Testis (tissue), 2 donors: ENCODE measurements at regions not wholly inside any gene's neighbourhood (a gene's known extent, or its start where the extent isn't known, plus 50 kb on each side); places are given as distances from the start of the nearest gene placed in this dataset.

Source experiments
- DNase-seq: peaks from one replicate; pipeline ENCODE4 v3.0.0-alpha.2; 2019
- H3K27ac ChIP-seq, 2 donors: fragments of 200-600 bp; sonication (generic); one replicate each; pipeline ENCODE4 v1.5.1; 2019
- H3K27me3 ChIP-seq: fragments of 200-600 bp; sonication (generic); one replicate; pipeline ENCODE4 v1.5.1; 2019
- H3K36me3 ChIP-seq: fragments of 200-600 bp; sonication (generic); one replicate; pipeline ENCODE4 v1.5.1; 2017; ENCODE audit warnings: low read depth; ENCODE audit errors: missing control alignments
- H3K4me1 ChIP-seq: fragments of 200-600 bp; sonication (generic); one replicate; pipeline ENCODE4 v1.5.1; 2019
- H3K4me3 ChIP-seq, 2 donors: fragments of 200-600 bp; sonication (generic); one replicate each; pipeline ENCODE4 v1.5.1; 2017 to 2019
- H3K9me3 ChIP-seq: fragments of 200-600 bp; sonication (generic); one replicate; pipeline ENCODE4 v1.5.1; 2017
- POLR2A ChIP-seq: fragments of 450-650 bp; IDR thresholded peaks from one replicate; pipeline ENCODE4 v1.6.1; 2017; ENCODE audit warnings: antibody characterized with exemption, mild to moderate bottlenecking, moderate library complexity
- WGBS, 2 donors: methylation state at CpG; one replicate each; pipeline ENCODE4 v1.1.5; 2018; 5-methylcytosine and 5-hydroxymethylcytosine counted together
- intact Hi-C: fragments of 100-400 bp; cut with DNase I; formaldehyde crosslinking; loops from one replicate; pipeline ENCODE4 v1.15.1; 2023; ENCODE audit warnings: low total_unique reads
- TF ChIP-seq, protein P1 (sequence below), 3 experiments: fragments of 450-650 bp in 2 of 3; fragments of 200-600 bp in 1 of 3; sonication (generic) in 1 of 3; IDR thresholded peaks; one replicate each; pipeline ENCODE4 v1.5.1; 2016 to 2019; ENCODE audit warnings: antibody characterized with exemption in 3 of 3, mild to moderate bottlenecking in 2 of 3, moderate library complexity in 1 of 3

DNA sequence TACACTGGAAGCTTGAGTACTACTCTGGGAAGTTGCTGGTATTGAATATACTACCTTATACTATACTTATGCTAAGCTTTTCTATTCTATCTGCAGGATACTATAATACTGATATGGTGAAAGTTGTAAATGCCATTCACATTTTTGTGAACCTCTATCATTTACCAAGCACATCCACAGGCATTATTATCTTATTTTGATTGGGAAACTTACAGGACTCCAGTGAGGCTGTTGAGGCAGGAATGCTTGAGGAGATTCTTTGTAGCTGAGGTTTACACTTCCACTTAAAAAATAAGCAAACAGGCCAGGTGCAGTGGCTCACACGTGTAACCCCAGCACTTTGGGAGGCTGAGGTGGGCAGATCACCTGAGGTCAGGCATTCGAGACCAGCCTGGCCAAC lies 442.9 kb downstream of the QKI start:
- Histone ChIP-seq H3K27me3 (no peaks in the 10 kb centered on the region), H3K36me3 (no peaks in the 10 kb centered on the region), H3K9me3 (no peaks in the 10 kb centered on the region), H3K4me3 (no peak overlapping the region), H3K27ac (no peak overlapping the region), H3K4me1 (no peaks in the 10 kb centered on the region)
- no peak for DNase-seq
- WGBS, 2 donors, result 80 to 86% methylated on average over 1 to 2 of the region's 2 CpGs
- TF ChIP-seq, protein P1, sequence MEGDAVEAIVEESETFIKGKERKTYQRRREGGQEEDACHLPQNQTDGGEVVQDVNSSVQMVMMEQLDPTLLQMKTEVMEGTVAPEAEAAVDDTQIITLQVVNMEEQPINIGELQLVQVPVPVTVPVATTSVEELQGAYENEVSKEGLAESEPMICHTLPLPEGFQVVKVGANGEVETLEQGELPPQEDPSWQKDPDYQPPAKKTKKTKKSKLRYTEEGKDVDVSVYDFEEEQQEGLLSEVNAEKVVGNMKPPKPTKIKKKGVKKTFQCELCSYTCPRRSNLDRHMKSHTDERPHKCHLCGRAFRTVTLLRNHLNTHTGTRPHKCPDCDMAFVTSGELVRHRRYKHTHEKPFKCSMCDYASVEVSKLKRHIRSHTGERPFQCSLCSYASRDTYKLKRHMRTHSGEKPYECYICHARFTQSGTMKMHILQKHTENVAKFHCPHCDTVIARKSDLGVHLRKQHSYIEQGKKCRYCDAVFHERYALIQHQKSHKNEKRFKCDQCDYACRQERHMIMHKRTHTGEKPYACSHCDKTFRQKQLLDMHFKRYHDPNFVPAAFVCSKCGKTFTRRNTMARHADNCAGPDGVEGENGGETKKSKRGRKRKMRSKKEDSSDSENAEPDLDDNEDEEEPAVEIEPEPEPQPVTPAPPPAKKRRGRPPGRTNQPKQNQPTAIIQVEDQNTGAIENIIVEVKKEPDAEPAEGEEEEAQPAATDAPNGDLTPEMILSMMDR (IDR thresholded peaks at IDR 0.05), result no peak
- TF ChIP-seq POLR2A, result no peak
- intact Hi-C loops, result no loop called here

DNA sequence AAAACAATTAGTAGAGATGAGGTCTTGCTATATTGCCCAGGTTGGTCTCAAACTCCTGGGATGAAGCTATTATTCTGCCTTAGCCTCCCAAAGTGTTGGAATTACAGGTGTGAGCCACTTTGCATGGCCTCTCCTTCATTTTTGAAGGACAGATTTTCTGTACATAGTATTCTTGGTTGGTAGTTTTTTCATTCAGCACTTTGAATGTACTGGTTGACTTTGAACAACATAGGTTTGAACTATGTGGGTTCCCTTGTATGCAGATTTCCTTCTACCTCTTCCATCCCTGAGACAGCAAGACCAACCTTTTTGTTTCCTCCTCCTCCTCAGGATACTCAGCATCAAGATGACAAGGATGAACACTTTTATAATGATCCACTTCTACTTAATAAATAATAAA lies 436.4 kb downstream of the QKI start:
- no peaks in the 10 kb centered on the region for H3K27me3 ChIP-seq
- H3K27ac ChIP-seq, result no peak overlapping the region
- H3K4me1 ChIP-seq, result no peaks in the 10 kb centered on the region
- TF ChIP-seq, protein P1 (IDR thresholded peaks at IDR 0.05), result no peak
- no peak for TF ChIP-seq POLR2A
- H3K4me3 ChIP-seq, result no peak overlapping the region
- intact Hi-C loops, result no loop called here
- no peaks in the 10 kb centered on the region for H3K36me3 ChIP-seq
- H3K9me3 ChIP-seq, result no peaks in the 10 kb centered on the region
- DNase-seq, result no peak

DNA sequence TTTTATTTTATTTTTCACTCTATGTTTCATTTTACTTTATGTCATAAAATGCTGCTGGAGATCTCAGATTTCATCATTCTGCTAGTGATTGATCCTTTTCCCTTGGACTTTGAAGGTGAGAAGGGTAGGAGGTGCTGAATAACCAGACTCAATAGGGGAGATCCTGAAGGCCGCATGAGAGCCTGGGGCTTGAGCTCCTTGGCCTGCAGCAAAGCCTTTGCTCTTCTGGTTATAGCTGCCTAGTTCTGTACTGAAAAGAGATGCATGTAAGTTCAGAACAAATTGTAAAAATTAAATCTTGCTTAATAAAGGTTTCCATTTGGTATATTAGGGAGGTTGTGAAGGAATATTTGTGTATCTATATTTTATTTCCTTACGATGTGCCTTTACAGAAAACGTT lies 430.2 kb downstream of the QKI start:
- 54% methylated on average over 3 of the region's 3 CpGs for WGBS, 2 donors
- intact Hi-C loops, result no loop called here
- H3K4me3 ChIP-seq, result no peak overlapping the region
- DNase-seq, result no peak
- no peaks in the 10 kb centered on the region for H3K27me3 ChIP-seq
- H3K9me3 ChIP-seq, result no peaks in the 10 kb centered on the region
- H3K36me3 ChIP-seq, result no peaks in the 10 kb centered on the region
- no peak overlapping the region for H3K27ac ChIP-seq
- TF ChIP-seq POLR2A, result no peak
- TF ChIP-seq, protein P1 (IDR thresholded peaks at IDR 0.05), result no peak
- H3K4me1 ChIP-seq, result no peaks in the 10 kb centered on the region

DNA sequence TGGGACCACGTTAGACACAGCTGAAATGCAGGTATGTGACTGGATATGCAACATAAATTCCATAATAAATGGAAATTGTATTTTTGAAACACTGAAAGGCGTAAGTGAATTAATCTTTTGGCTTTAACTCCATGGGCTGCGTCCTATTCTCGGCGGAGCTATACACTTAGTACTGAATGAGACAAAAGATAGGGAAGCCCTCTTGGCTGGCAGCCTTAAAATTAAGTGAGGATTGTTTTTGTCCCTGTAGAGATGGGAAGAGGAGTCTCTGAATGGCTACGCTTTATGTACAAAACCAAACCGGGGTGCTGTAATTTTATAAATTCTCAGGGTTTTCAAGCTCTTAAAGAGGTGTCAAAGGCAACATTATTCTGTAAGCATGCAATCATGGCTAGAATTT lies 429.8 kb downstream of the QKI start:
- 46 to 57% methylated on average over 7 of the region's 7 CpGs for WGBS, 2 donors
- intact Hi-C loops, result no loop called here
- no peak for DNase-seq
- Histone ChIP-seq H3K4me1 (no peaks in the 10 kb centered on the region), H3K4me3 (no peak overlapping the region), H3K9me3 (no peaks in the 10 kb centered on the region), H3K36me3 (no peaks in the 10 kb centered on the region), H3K27ac (no peak overlapping the region), H3K27me3 (no peaks in the 10 kb centered on the region)
- TF ChIP-seq POLR2A, result no peak
- TF ChIP-seq, protein P1 (IDR thresholded peaks at IDR 0.05), result no peak

DNA sequence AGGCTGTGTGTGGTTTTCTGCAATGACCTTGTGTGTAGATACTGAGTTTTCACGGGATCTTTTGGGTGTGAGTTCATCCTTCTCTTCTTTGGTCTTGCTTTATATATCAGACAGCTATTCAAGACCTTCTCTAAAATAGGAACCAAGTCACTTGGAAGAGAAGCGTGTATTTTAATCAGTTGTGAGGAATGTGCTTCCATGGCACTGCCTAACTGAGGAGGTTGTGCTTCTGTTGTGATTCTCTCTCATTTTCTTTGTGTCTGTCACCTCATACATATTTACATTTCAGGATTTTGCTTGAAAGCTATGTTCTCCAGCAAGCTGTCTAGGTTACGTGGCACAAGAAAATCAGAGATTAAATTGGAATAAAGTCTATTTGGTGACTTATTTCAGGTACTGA lies 428.7 kb downstream of the QKI start:
- Histone ChIP-seq H3K4me1 (no peaks in the 10 kb centered on the region), H3K27ac (no peak overlapping the region), H3K36me3 (no peaks in the 10 kb centered on the region), H3K4me3 (no peak overlapping the region), H3K27me3 (no peaks in the 10 kb centered on the region), H3K9me3 (no peaks in the 10 kb centered on the region)
- DNase-seq, result no peak
- intact Hi-C loops, result no loop called here
- TF ChIP-seq, protein P1 (IDR thresholded peaks at IDR 0.05), result no peak
- no peak for TF ChIP-seq POLR2A
- WGBS, 2 donors, result 39 to 67% methylated on average over 3 of the region's 3 CpGs
